GM18909 (cell line): ENCODE measurements at regions not wholly inside any gene's neighbourhood (a gene's known extent, or its start where the extent isn't known, plus 50 kb on each side); places are given as distances from the start of the nearest gene placed in this dataset.

ENCODE experiments used
- ATAC-seq: cut with Tn5 transposase; IDR thresholded peaks from one replicate; pipeline ENCODE4 v1.9.1; 2021; ENCODE audit warnings: mild to moderate bottlenecking; ENCODE audit not compliant: unreplicated experiment, poor library complexity

DNA sequence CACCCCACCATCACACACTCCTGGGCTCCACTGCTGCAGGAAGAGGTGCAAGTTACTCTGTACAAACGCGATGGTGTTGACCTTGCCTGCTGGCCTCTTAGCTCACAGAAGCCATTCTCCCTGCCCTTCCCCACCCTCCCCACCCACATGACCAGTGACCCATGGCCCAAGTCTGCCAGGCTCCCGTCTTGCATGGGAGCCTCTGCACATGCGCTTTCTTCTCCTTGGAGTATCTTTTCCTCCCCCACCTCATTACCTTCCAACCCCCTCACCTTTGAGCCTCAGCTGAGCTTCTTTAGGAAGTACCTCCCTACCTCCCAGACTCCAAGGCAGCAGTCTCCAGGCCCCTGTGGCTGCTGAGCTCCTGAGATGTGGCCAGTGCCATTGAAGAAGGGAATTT lies 337.7 kb upstream of the ZNF32 start:
- no peak for ATAC-seq

DNA sequence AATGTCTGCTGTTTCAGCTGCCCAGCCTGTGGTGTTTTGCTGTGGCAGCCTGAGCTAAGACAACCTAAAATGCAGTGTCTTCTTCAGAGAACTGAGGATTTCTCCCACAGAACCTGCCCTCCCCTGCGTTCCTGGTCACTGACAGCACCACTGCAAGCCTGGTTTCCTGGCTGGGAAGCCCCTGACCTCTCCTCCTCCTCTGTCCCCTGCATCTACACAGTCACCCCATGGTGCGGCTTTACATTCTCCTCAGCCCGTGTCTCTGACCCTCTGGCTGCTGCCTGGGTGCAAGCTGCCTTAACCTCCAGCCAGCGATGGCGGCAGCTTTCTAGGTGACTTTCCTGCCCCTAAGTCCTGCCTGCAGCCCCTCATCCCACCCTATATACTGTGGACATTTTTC lies 337.3 kb upstream of the ZNF32 start:
- no peak for ATAC-seq

DNA sequence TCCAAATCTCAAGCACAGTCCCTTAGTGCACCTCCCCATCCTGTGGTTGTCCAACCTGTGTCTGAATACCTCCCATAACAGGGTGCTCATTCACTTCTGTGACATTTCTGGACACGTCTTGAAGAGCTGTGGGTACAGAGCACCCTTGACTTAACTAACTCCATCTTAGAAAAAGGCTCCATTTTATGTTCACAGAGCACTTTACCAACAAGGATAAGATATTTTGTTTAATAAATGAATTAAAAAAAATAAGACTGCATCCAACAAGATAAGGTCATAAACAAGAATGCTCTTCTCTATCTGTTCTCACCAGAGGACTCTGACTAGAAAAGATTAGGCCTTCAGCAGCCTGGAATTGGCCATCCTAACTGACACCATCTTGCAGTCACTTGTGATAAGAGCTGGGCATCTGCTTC lies 335.2 kb upstream of the ZNF32 start:
- ATAC-seq: no peak

DNA sequence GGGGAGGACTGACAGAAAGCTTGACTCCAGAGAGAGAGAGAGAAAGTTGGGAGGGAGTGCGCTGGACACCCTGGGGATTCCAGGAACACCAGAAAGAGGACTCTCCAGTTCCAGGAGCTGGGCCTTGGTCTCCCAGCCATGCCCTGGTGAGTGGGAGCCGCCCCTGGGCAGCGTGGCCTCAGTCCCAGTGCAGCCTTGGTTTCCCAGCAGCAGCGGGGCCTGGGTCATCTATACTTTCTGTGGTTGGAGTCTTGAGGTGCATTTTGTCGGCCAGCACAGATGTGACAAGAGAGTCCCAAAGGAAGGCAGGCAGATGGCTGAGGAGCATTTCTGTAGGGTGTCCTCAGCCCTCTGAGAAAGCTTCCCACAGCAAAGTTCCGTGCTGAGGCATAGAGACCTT lies 334.7 kb upstream of the ZNF32 start:
- no peak for ATAC-seq

DNA sequence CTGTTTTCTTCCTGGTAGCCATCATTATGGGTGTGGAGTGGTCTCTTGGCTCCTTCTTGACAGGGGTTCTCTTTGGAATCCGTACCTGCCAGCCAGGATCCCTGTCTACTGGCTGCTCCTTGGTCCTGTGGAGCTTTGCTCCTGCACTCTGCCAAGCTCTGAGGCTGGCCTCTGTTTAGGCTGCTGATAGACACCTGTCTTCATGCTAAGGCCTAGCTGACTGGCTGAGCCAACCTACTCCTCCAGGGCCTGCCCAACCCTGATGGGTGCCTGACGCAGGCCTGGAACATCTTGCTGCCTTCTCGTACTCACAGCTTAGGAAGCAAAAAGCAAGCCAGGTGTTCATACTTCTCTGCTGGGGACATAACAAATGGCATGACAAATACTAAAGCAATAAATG lies 333.6 kb upstream of the ZNF32 start:
- no peak for ATAC-seq

DNA sequence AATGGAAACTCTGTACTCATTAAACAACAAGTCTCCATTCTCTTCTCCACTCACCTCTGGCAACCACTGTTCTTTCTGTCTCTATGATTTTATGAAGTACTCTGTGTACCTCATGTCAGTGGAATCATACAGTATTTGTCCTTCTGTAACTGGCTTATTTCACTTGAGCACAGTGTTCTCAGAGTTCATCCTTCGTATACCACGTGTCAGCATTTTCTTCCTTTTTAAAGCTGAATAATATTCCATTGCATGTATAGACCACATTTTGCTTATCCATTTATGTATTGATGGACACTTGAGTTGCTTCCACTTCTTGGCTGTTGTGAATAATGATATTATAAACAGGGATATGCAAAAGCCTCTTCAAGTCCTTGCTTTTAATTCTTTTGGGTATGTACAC lies 333.0 kb upstream of the ZNF32 start:
- ATAC-seq: no peak

DNA sequence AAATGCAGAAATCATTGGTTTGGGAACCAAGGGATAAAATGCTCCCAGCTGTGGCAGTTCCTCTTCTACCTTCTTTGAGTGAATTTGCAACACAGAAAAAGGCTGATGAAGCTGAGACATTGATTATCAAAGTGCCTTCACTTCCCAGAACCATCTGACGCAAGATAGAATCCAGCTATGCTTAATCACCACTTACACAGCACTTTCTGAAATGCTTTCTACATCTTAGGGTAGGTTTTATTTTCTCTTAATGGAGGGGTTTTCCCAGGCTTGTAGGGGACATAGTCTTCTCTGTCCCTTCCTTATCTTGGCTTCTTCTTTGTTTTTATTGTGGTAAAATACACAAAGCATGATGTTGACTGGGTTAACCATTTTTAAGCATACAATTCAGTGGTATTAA lies 332.6 kb upstream of the ZNF32 start:
- no peak for ATAC-seq

DNA sequence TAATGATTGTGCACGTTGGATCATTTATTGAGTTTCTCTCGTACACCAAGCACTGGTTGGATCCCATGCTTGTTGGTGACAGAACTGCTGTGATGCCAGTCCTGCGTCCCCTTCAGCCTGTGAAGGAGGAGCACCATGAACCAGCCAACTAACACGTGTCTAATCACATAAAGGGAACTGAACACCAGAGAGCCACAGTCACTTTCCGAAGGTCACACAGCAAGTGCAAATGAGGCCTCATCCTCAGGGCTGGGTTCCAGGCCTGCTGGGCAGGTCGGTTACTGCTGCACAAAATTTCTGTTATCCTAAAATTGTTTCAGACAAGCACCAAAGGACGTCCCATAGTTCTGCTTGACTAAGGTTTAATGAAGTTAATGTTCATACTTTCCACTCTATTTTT lies 332.0 kb upstream of the ZNF32 start:
- no peak for ATAC-seq

DNA sequence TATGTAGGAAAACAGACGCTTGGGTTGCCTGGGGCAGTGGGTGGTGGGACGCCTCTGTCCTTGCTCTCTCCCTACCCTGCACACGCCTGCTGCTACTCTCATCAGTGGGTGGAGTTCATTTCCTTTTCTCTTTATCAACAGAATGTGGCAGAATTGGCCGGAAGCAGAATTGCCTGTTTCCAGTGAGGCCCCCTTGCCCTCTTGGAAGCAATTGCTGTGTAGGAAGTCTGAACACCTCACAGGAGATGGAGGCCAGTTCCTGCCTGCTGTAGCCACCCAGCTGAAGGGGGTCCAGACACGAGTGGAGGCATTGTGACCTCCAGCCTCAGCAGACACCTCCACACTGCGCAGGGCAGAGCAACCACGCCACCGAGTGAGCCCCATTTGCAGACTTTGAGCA lies 331.6 kb upstream of the ZNF32 start:
- no peak for ATAC-seq

DNA sequence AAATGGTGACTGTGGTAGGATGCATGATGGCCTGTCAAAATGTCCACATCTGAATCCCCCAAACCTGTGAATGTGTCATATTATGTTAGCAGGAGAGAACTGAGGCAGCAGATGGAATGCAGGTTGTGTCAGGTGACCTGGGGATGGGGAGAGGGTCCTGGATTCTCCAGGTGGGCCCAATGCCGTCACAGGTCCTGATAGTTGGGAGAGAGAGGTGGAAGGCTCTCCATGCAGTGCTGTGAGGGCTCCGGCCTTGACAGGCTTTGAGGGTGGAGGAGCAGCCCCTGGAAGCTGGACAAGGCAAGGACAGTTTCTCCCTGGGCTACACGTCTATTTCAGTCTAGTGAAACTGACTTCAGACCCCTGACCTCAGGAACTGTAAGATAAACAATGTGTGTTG lies 330.9 kb upstream of the ZNF32 start:
- no peak for ATAC-seq

DNA sequence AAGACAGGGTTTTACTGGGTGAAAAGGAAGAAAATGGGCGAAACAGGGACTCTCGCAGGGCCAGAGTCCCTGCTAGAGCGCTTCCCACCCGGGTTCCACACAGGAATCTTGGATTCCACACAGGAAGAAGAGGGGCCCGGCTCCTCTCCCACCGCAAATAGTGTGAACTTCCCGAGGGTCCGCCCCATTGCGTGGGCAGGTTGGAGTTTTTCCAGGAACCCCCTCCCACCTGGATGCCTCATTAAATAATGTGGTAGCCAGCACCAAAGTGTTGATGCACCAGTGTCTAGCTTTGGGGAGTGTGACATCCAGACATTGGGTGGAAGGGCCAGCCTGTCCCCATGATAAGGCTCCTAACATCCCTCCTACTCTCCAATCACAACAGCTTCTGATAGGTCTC lies 330.3 kb upstream of the ZNF32 start:
- ATAC-seq: no peak

DNA sequence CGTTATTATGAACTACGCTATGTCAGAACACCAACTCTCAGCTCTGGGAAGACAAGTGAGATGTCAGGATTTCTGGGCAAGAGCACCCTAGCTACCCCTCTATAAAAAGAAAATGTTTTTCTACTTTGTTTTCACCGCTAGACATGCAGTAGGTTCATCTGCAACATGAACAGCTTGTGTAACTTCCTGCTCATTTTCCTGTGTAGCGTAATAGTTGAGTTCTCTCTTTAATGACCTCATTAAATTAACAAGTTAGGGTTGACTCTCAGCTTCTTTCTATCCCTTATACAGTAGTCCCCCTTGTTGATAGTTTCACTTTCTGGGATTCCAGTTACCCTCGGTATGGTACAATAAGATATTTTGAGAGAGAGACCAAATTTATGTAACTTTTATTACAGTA lies 329.4 kb upstream of the ZNF32 start:
- no peak for ATAC-seq

DNA sequence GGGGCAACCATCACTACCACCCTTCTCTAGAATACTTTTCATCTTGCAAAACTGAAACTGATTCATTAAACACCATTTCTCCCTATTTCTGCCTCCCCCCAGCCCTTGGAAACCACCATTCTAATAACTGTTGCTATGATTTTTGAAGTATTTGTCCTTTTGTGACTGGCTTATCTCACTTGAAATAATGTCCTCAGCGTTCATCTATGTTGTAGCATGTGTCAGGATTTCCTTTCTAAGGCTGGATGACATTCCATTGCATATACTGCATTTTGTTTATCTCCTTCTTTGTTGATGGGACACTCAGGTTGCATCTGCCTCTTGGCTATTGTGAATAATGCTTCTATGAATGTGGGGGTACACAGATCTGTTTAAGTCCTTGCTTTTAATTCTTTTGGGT lies 327.6 kb upstream of the ZNF32 start:
- ATAC-seq: no peak

DNA sequence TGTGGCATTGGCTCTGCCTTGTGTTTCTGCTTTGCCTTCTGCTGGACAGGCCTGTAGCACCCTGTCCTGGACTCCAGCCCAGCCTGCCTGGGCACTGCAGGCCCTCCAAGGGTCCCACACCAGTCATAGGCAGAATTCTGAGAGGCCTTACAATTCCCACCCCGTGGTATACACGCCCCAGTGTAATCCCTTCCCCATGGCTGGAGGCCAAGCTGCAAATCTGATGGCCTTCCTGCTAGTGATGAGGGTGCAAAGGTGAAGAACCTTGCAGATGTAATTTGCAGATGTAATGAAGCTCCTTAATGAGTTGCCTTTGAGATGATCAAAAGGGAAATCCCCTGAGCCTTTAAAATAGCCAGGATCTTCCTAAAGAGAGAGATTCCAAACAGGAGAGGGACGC lies 325.1 kb upstream of the ZNF32 start:
- ATAC-seq: no peak

DNA sequence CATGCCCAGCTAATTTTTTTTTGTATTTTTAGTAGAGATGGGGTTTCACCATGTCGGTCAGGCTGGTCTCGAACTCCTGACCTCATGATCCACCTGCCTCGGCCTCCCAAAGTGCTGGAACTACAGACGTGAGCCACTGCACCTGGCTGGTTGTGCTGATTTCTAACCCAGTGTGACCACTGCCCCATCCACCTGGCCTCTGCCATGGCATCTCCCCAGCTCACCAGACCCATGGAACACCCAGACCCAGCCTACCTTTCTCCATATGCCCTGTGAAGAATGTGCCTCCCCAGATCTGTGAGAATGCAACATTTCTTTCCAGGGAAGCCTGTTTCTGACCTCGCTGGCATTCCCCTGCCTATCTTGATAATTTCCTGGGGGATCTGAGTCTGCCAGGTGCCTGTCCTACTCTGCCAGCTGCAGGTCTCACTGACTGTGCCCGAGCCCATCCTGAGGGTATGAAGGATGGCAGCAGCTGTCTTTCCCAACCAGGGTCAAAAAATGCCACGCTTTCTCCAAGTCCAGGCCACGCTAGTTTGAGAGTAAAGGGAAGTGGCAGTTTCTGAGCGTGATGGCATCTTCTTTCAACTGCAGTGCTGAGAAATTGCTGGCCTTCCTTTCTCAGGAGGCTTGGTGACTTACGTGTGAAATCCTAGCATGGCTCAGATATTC lies 324.4 kb upstream of the ZNF32 start:
- no peak for ATAC-seq

DNA sequence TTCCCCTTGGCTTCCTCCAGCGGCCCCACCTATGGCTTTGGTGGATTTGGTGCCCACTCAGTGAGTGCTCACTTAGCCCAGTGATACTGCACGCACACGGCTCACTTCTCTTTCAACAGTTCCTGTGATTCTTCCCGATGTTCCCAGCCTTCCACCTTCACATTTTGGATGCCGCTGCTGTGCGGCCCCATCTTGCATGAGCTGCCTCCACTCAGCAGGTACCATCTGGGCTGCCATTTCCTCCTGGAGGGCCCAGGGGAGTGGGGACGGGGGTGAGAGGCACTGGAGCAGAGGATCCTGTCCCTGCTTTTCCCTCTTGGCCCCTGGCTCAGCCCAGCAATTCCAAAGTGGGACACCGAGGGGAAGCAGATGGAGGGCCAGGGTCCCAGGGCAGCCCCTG lies 323.3 kb upstream of the ZNF32 start:
- ATAC-seq: no peak

DNA sequence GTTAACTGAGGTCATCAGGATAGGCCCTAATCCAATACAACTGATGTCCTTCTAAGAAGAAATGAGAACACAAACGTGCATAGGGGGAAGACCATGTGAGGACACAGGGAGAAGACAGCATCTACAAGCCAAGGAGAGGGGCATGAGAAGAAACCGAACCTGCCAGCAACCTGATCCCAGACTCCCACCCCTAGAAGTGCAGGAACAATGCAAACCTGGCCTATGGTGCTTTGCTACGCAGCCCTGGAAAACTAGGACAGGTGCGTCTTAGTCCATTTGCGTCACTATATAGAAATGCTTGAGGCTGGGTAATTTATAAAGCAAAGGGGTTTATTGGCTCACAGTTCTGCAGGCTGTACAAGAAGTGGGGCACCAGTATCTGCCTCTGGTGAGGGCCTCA lies 322.6 kb upstream of the ZNF32 start:
- no peak for ATAC-seq

DNA sequence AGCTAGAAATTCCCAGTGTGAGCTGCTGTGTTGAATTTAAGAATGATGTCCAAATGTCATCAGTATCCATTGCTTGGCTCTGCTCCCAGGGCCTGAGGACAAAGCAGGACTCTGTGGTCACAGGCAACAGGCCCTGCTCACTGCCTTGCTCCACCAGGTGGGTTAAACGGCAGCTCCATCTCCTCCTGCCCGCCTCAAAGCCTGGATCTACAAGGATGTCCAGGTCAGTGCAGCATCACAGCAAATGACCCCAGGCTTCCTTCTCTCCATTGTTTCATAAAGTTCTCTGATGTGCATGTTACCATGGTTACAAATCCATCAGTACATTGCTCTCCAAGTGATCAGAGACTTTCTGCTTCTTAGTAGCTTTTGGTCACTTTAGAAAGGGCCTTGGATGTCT lies 322.0 kb upstream of the ZNF32 start:
- ATAC-seq: no peak

DNA sequence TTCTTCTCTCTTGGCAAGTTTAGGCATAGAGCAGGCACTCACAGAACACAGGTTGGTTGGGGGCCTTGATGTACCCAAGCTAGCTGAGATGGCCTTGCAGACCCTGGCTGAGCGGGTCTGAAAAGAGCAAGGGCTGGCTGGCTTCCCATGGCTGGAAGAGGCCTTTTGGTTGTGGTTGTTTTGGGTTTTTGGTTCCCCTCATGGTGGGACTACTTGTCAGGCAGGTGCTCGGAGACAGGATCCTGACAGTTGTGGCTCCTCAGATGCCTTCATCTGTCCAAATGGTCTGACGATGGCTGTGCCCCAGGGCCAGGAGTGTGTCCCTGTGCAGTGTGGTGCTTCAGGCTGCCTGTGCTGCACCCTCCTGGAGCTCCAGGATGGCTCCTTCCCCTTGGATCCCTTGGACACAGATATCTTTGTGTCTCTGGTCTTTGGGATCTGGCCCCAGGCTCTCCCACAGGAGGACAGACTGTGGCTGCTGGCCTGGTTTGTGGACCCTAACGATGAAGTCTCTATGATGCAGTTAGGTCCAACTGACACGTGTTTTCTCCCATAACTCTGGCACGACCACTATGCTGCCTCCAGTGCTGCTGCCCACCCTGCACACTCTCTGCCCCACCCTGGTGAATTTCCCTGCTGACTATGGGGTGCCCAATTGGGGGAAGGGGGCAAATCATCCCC lies 321.5 kb upstream of the ZNF32 start:
- no peak for ATAC-seq

DNA sequence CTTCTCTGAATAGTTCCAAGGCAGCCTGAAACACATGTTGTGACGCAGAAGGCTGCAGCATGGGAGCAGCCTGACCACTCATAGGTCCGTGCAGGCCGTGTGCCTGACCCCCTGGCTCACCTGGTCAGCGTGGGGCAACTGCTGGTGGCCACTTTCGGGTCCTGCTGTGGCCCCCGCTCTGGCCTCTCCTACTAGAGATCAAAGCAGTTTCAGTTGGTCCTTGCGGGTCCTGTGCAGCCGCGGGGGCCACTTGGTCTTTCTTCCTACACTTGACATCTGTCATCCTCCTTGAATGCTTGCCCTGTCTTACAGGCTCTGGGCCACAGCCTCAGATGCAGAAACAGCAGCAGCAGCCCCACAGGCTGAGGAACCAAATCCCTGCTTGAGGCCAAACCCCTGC lies 320.8 kb upstream of the ZNF32 start:
- ATAC-seq: no peak

DNA sequence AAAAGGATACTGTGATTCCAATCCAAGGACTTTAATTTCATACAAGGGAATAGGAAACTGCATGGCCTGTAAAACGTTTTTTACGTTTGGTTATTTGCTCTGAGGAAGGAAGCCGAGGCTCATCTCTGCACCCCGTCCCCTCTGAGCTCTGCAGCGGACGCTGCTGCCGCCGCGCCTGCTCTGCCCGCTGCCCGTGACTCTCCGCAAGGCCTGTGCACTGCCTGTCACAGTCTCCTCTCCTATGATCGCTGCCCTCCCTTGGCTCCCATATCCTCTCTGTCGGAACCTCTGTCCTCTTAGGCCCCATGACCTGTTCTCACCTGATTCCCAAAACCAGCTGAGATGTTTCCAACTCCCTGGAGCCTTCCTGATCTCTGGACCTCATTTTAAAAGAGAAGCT lies 320.3 kb upstream of the ZNF32 start:
- no peak for ATAC-seq

DNA sequence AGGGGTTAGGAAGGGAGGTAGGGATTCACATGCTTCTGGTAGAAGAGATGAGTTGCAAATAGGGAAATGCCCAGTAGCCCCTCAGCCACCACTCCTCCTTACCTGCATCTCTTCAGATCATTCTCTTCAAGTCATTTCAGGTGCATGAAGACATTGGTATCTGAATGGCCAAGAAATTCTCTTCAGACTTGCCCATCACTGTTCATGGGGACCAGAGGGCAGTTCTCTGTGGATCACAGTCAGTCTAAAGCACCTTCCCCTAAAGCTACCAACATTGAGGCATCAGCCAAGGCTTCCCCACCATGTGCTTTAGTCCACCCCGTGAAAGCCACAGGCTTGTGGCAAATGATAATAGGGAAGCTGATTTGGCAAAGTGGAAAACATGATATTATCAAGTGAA lies 319.4 kb upstream of the ZNF32 start:
- ATAC-seq: no peak
